ENCODE measurements at regions not wholly inside any gene's neighbourhood (a gene's known extent, or its start where the extent isn't known, plus 50 kb on each side); places are given as distances from the start of the nearest gene placed in this dataset.

- TF ChIP-seq HNF4G (IDR thresholded peaks at IDR 0.05) (no peak), CTCF (IDR thresholded peaks at IDR 0.05; ENCODE audit: low read depth, low read length, missing input control) (no peak), ATF3 (IDR thresholded peaks at IDR 0.05) (no peak), RXRA (IDR thresholded peaks at IDR 0.05) (no peak), MAX (IDR thresholded peaks at IDR 0.05) (no peak), SP1 (IDR thresholded peaks at IDR 0.05) (no peak), YY1 (IDR thresholded peaks at IDR 0.05) (no peak), HNF4A (conservative IDR thresholded peaks at IDR 0.05) (no peak), TAF1 (conservative IDR thresholded peaks at IDR 0.05) (no peak), NR2F2 (IDR thresholded peaks at IDR 0.05) (no peak), FOXA1 (IDR thresholded peaks at IDR 0.05) (no peak), EGR1 (IDR thresholded peaks at IDR 0.05; ENCODE audit: low read depth in 2 of 2) (no peak), JUND (IDR thresholded peaks at IDR 0.05) (no peak), ZBTB33 (IDR thresholded peaks at IDR 0.05) (no peak), FOXA2 (IDR thresholded peaks at IDR 0.05) (no peak)
- Histone ChIP-seq H3K27ac (ENCODE audit: low read depth in 1 of 2, low read length in 2 of 2) (no peak overlapping the region), H3K4me1 (ENCODE audit: control insufficient read depth in 4 of 4, insufficient read depth in 4 of 4, low read length in 3 of 4) (peaks cover 1 to 11% (median 4%) of the 10 kb centered on the region in 4 donors), H3K36me3 (ENCODE audit: control insufficient read depth in 4 of 4, insufficient read depth in 3 of 4, low read depth in 1 of 4, low read length in 3 of 4) (no peaks in the 10 kb centered on the region), H3K9ac (ENCODE audit: low read depth in 1 of 2, low read length in 2 of 2) (no peak overlapping the region), H3K4me3 (ENCODE audit: low read depth in 1 of 3, low read length in 3 of 3) (no peak overlapping the region), H3K9me3 (ENCODE audit: control insufficient read depth in 4 of 4, low read length in 3 of 4) (no peaks in the 10 kb centered on the region), H3K27me3 (ENCODE audit: control insufficient read depth in 4 of 4, insufficient read depth in 4 of 4, low read length in 3 of 4) (peaks cover 0 to 7% (median 2%) of the 10 kb centered on the region in 4 donors)
- DNase-seq (ENCODE audit: low spot score), result no peak
- WGBS, result 93% methylated on average over 4 of the region's 4 CpGs
These were observed 129.8 kb upstream of the HSD17B12 start for GRCh38 chr11:43550714-43551113.

- Histone ChIP-seq H3K36me3 (ENCODE audit: control insufficient read depth in 4 of 4, insufficient read depth in 3 of 4, low read depth in 1 of 4, low read length in 3 of 4) (no peaks in the 10 kb centered on the region), H3K9ac (ENCODE audit: low read depth in 1 of 2, low read length in 2 of 2) (no peak overlapping the region), H3K27me3 (ENCODE audit: control insufficient read depth in 4 of 4, insufficient read depth in 4 of 4, low read length in 3 of 4) (peaks cover 0 to 21% (median 6%) of the 10 kb centered on the region in 4 donors), H3K4me3 (ENCODE audit: low read depth in 1 of 3, low read length in 3 of 3) (no peak overlapping the region), H3K27ac (ENCODE audit: low read depth in 1 of 2, low read length in 2 of 2) (no peak overlapping the region), H3K4me1 (ENCODE audit: control insufficient read depth in 4 of 4, insufficient read depth in 4 of 4, low read length in 3 of 4) (peaks cover 2 to 16% (median 8%) of the 10 kb centered on the region in 4 donors), H3K9me3 (ENCODE audit: control insufficient read depth in 4 of 4, low read length in 3 of 4) (no peaks in the 10 kb centered on the region)
- DNase-seq (ENCODE audit: low spot score), result no peak
- 43% methylated on average over 6 of the region's 6 CpGs for WGBS
- TF ChIP-seq SP1 (IDR thresholded peaks at IDR 0.05), result no peak
- TF ChIP-seq CTCF (IDR thresholded peaks at IDR 0.05; ENCODE audit: low read depth, low read length, missing input control), result no peak
- no peak for TF ChIP-seq GABPA (IDR thresholded peaks at IDR 0.05 in 1 of 2, conservative IDR thresholded peaks at IDR 0.05 in 1 of 2)
These were observed 126.4 kb upstream of the HSD17B12 start for GRCh38 chr11:43554148-43554473.

All from liver (tissue), 8 donors.